ENCODE measurements at regions not wholly inside any gene's neighbourhood (a gene's known extent, or its start where the extent isn't known, plus 50 kb on each side); places are given as distances from the start of the nearest gene placed in this dataset.

GRCh38 chr7:123346766-123347165 is 147.0 kb upstream of the SLC13A1 start:
- Histone ChIP-seq H3K4me2 (ENCODE audit: low read depth, low read length) (no peak overlapping the region), H4K20me1 (ENCODE audit: insufficient read depth, low read length) (no peaks in the 10 kb centered on the region), H3F3A (ENCODE audit: insufficient read depth, low read length) (no peaks in the 10 kb centered on the region), H3K27me3 (replicated peaks; ENCODE audit: insufficient read depth, low read length) (no peaks in the 10 kb centered on the region), H3K27ac (ENCODE audit: low read length) (no peak overlapping the region), H3K4me1 (ENCODE audit: low read length) (no peaks in the 10 kb centered on the region), H3K9me2 (replicated peaks; ENCODE audit: insufficient read depth, low read length) (no peaks in the 10 kb centered on the region), H3K4me3 (ENCODE audit: low read length) (no peak overlapping the region), H3K79me2 (ENCODE audit: low read length) (no peaks in the 10 kb centered on the region), H3K9me3 (replicated peaks; ENCODE audit: insufficient read depth, low read length) (no peaks in the 10 kb centered on the region), H3K9ac (ENCODE audit: low read length) (no peak overlapping the region), H2AFZ (ENCODE audit: low read length) (no peak overlapping the region), H3K36me3 (replicated peaks; ENCODE audit: insufficient read depth, low read length) (no peaks in the 10 kb centered on the region)
- DNase-seq, result no peak
- TF ChIP-seq EZH2 (optimal IDR thresholded peaks at IDR 0.05; ENCODE audit: low read depth, low read length) (no peak), EZH2phosphoT487 (IDR thresholded peaks at IDR 0.05; ENCODE audit: low read length) (no peak), CTCF (IDR thresholded peaks at IDR 0.05; ENCODE audit: low read length) (no peak)

- Histone ChIP-seq H3K9ac (ENCODE audit: low read length) (no peak overlapping the region), H3K36me3 (replicated peaks; ENCODE audit: insufficient read depth, low read length) (no peaks in the 10 kb centered on the region), H3K9me2 (replicated peaks; ENCODE audit: insufficient read depth, low read length) (no peaks in the 10 kb centered on the region), H3K4me1 (ENCODE audit: low read length) (no peaks in the 10 kb centered on the region), H3K9me3 (replicated peaks; ENCODE audit: insufficient read depth, low read length) (no peaks in the 10 kb centered on the region), H3K4me2 (ENCODE audit: low read depth, low read length) (no peak overlapping the region), H2AFZ (ENCODE audit: low read length) (no peak overlapping the region), H3K79me2 (ENCODE audit: low read length) (no peaks in the 10 kb centered on the region), H3K27ac (ENCODE audit: low read length) (no peak overlapping the region), H4K20me1 (ENCODE audit: insufficient read depth, low read length) (no peaks in the 10 kb centered on the region), H3F3A (ENCODE audit: insufficient read depth, low read length) (no peaks in the 10 kb centered on the region), H3K27me3 (replicated peaks; ENCODE audit: insufficient read depth, low read length) (no peaks in the 10 kb centered on the region), H3K4me3 (ENCODE audit: low read length) (no peak overlapping the region)
- no peak for DNase-seq
- TF ChIP-seq EZH2 (optimal IDR thresholded peaks at IDR 0.05; ENCODE audit: low read depth, low read length) (no peak), CTCF (IDR thresholded peaks at IDR 0.05; ENCODE audit: low read length) (no peak), EZH2phosphoT487 (IDR thresholded peaks at IDR 0.05; ENCODE audit: low read length) (no peak)
Measured at GRCh38 chr7:123343611-123344010, 143.8 kb upstream of the SLC13A1 start.

- TF ChIP-seq EZH2phosphoT487 (IDR thresholded peaks at IDR 0.05; ENCODE audit: low read length), result no peak
- no peaks in the 10 kb centered on the region for H3K9me3 ChIP-seq (replicated peaks; ENCODE audit: insufficient read depth, low read length)
- H3K27ac ChIP-seq (ENCODE audit: low read length), result no peak overlapping the region
- H3K36me3 ChIP-seq (replicated peaks; ENCODE audit: insufficient read depth, low read length), result no peaks in the 10 kb centered on the region
- H3K27me3 ChIP-seq (replicated peaks; ENCODE audit: insufficient read depth, low read length), result no peaks in the 10 kb centered on the region
- H3K9ac ChIP-seq (ENCODE audit: low read length), result no peak overlapping the region
- no peak overlapping the region for H2AFZ ChIP-seq (ENCODE audit: low read length)
- H3F3A ChIP-seq (ENCODE audit: insufficient read depth, low read length), result no peaks in the 10 kb centered on the region
- H3K4me3 ChIP-seq (ENCODE audit: low read length), result no peak overlapping the region
- no peak for DNase-seq
- no peaks in the 10 kb centered on the region for H3K79me2 ChIP-seq (ENCODE audit: low read length)
- no peaks in the 10 kb centered on the region for H4K20me1 ChIP-seq (ENCODE audit: insufficient read depth, low read length)
- H3K4me2 ChIP-seq (ENCODE audit: low read depth, low read length), result no peak overlapping the region
- no peaks in the 10 kb centered on the region for H3K4me1 ChIP-seq (ENCODE audit: low read length)
- no peaks in the 10 kb centered on the region for H3K9me2 ChIP-seq (replicated peaks; ENCODE audit: insufficient read depth, low read length)
Measured at GRCh38 chr7:123341102-123341501, 141.3 kb upstream of the SLC13A1 start.

- Histone ChIP-seq H3K4me3 (ENCODE audit: low read length) (no peak overlapping the region), H3K9me3 (replicated peaks; ENCODE audit: insufficient read depth, low read length) (no peaks in the 10 kb centered on the region), H3K9ac (ENCODE audit: low read length) (no peak overlapping the region), H3K36me3 (replicated peaks; ENCODE audit: insufficient read depth, low read length) (no peaks in the 10 kb centered on the region), H3K79me2 (ENCODE audit: low read length) (no peaks in the 10 kb centered on the region), H3F3A (ENCODE audit: insufficient read depth, low read length) (no peaks in the 10 kb centered on the region), H3K9me2 (replicated peaks; ENCODE audit: insufficient read depth, low read length) (no peaks in the 10 kb centered on the region), H3K4me2 (ENCODE audit: low read depth, low read length) (no peak overlapping the region), H2AFZ (ENCODE audit: low read length) (no peak overlapping the region), H3K27ac (ENCODE audit: low read length) (no peak overlapping the region), H3K27me3 (replicated peaks; ENCODE audit: insufficient read depth, low read length) (no peaks in the 10 kb centered on the region), H4K20me1 (ENCODE audit: insufficient read depth, low read length) (no peaks in the 10 kb centered on the region), H3K4me1 (ENCODE audit: low read length) (no peaks in the 10 kb centered on the region)
- no peak for DNase-seq
- no peak for TF ChIP-seq EZH2 (optimal IDR thresholded peaks at IDR 0.05; ENCODE audit: low read depth, low read length)
- no peak for TF ChIP-seq EZH2phosphoT487 (IDR thresholded peaks at IDR 0.05; ENCODE audit: low read length)
- TF ChIP-seq CTCF (IDR thresholded peaks at IDR 0.05; ENCODE audit: low read length), result no peak
Measured at GRCh38 chr7:123338688-123339087, 138.9 kb upstream of the SLC13A1 start.

Data from MM.1S (cell line).